MCF 10A (cell line): ENCODE measurements at regions not wholly inside any gene's neighbourhood (a gene's known extent, or its start where the extent isn't known, plus 50 kb on each side); places are given as distances from the start of the nearest gene placed in this dataset.

Experiments
- BruUV-seq: library from RNA; stranded (reverse); fragments of 400-500 nt; replicated peaks from 2 replicates; lab custom pipeline; 2021; lab: Mats Ljungman, UMichigan
- CTCF ChIA-PET: fragments of 300-600 bp; sonication (Branson Sonifier 250); formaldehyde crosslinking; extraction: SDS; loops from one replicate; lab custom pipeline; 2021; ENCODE audit warnings: antibody characterized with exemption, inconsistent platforms; lab: Yijun Ruan, JAX
- POLR2A ChIA-PET: fragments of 300-600, 350-650 bp; sonication (Branson Sonifier 250); formaldehyde crosslinking; extraction: SDS; loops from one replicate; lab custom pipeline; 2020; ENCODE audit warnings: antibody characterized with exemption, inconsistent platforms; lab: Yijun Ruan, JAX
- DNase-seq: peaks from one replicate; pipeline ENCODE4 v3.0.0-alpha.2; 2018; ENCODE audit not compliant: unreplicated experiment
- H3K27ac Mint-ChIP-seq: one replicate; pipeline ENCODE4 v1.8.0; 2022; ENCODE audit warnings: mild to moderate bottlenecking, low read depth, mixed read lengths; ENCODE audit not compliant: unreplicated experiment
- H3K27me3 Mint-ChIP-seq: one replicate; pipeline ENCODE4 v1.8.0; 2022; ENCODE audit warnings: mixed read lengths; ENCODE audit not compliant: insufficient read depth, unreplicated experiment
- H3K36me3 Mint-ChIP-seq: one replicate; pipeline ENCODE4 v1.8.0; 2022; ENCODE audit warnings: mild to moderate bottlenecking, moderate library complexity, mixed read lengths; ENCODE audit not compliant: insufficient read depth, unreplicated experiment
- H3K4me1 Mint-ChIP-seq: one replicate; pipeline ENCODE4 v1.8.0; 2022; ENCODE audit warnings: mixed read lengths; ENCODE audit not compliant: insufficient read depth, unreplicated experiment
- H3K4me3 Mint-ChIP-seq: one replicate; pipeline ENCODE4 v1.8.0; 2022; ENCODE audit warnings: mild to moderate bottlenecking, moderate library complexity, mixed read lengths; ENCODE audit not compliant: unreplicated experiment
- H3K9me3 Mint-ChIP-seq: one replicate; pipeline ENCODE4 v1.8.0; 2022; ENCODE audit warnings: mixed read lengths; ENCODE audit not compliant: unreplicated experiment
- CTCF ChIP-seq: fragments of 200-600 bp; IDR thresholded peaks from one replicate; pipeline ENCODE4 v1.8.0; 2022; ENCODE audit warnings: antibody characterized with exemption, mild to moderate bottlenecking; ENCODE audit not compliant: unreplicated experiment
- intact Hi-C: fragments of 100-400 bp; cut with micrococcal nuclease; formaldehyde crosslinking; loops from 2 replicates; pipeline ENCODE4 v1.14.1; 2022

DNA sequence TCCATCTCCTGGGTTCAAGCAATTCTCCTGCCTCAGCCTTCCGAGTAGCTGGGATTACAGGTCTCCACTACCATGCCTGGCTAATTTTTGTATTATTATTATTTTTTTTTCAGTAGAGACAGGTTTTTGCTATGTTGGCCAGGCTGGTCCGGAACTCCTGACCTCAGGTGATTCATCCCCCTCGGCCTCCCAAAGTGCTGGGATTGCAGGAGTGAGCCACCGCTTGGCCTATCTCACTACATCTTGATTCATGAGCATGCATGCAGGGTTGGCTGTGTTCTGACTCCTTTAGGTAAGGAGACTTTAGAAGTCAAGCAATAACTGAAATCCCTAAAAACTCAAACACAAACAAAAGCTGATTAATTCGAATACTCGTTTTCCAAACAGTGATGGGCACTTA, 80.9 kb downstream of the GJA1 start:
- H3K4me3 Mint-ChIP-seq: no peak overlapping the region
- intact Hi-C loops: no loop called here
- ChIA-PET POLR2A (interaction anchor here (1.5 kb wide), 1 partner anchor 264 kb away, joined by 3 read pairs; no protein-coding TSS in a partner anchor), CTCF (interaction anchor here (0.7 to 1.1 kb wide), 2 partner anchors 18 to 788 kb away, joined by 3 read pairs; no protein-coding TSS in a partner anchor)
- DNase-seq: no peak
- no TSS peak for BruUV-seq
- no peak overlapping the region for H3K27ac Mint-ChIP-seq
- TF ChIP-seq CTCF: no peak
- H3K9me3 Mint-ChIP-seq: no peaks in the 10 kb centered on the region
- H3K4me1 Mint-ChIP-seq: no peaks in the 10 kb centered on the region
- H3K36me3 Mint-ChIP-seq: no peaks in the 10 kb centered on the region
- no peaks in the 10 kb centered on the region for H3K27me3 Mint-ChIP-seq

DNA sequence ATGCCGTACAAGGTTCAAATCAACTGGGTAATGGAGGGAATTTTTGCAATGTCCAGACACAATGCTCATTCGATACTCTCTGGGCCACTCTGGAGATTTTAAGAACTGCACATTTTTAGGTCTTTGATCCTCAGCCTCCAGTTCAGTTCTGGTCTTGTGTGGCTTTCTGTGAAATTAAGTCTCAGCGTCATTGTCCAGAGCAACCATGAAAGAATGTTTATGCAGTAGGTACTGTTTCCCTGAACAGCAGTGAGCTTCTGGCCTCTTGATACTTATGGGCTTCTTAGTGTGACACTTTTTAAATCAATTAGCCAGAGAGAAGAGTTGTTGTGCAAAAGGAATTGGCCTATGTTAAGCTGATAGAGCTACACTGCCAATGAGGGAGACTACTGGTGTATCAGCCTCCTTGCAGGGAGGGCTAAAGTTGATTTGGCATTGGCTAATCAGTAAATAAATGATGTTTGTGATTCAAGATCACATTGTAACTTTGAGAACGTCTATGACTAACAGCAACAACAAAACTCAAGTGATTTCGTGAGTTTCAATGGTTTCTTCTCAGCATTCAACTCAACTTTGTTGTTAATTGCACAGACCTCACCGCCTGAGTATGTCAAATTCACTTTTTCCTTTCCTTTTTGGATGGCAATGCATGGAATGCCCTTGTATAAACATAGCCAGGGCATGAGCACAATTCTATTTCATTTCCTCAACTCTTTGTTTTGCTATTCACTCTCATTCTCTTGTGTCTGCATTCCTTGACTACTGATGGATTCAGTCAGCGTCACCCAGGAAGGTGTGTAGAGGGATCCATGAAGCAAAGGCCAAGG, 85.1 kb downstream of the GJA1 start:
- no peak overlapping the region for H3K27ac Mint-ChIP-seq
- intact Hi-C loops: no loop called here
- BruUV-seq: no TSS peak
- no peak for TF ChIP-seq CTCF
- POLR2A ChIA-PET: no interaction called here
- CTCF ChIA-PET: interaction anchor here (1.0 kb wide), 1 partner anchor 14 kb away, joined by 3 read pairs; no protein-coding TSS in a partner anchor
- no peak overlapping the region for H3K4me3 Mint-ChIP-seq
- no peaks in the 10 kb centered on the region for H3K9me3 Mint-ChIP-seq
- H3K27me3 Mint-ChIP-seq: no peaks in the 10 kb centered on the region
- H3K36me3 Mint-ChIP-seq: no peaks in the 10 kb centered on the region
- H3K4me1 Mint-ChIP-seq: no peaks in the 10 kb centered on the region
- DNase-seq: no peak

DNA sequence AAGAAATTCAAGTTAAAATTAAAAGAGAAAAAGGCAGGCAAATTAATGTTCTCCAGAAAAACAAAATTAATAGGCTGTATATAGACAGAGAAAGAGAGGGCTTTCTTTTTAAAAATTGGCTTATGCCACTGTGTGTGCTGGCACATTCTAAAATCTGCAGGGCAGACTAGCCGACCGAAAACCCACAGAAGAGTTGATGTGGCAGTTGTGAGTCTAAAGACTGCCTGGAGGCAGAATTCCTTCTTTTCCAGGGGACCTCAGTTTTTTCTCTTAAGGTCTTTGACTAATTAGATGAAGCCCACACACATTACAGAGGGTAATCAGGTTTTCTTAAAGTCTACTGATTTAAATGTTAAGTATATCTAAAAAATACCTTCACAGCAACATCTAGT, 85.7 kb downstream of the GJA1 start:
- no peaks in the 10 kb centered on the region for H3K36me3 Mint-ChIP-seq
- no peaks in the 10 kb centered on the region for H3K4me1 Mint-ChIP-seq
- no peak overlapping the region for H3K27ac Mint-ChIP-seq
- no peaks in the 10 kb centered on the region for H3K9me3 Mint-ChIP-seq
- no TSS peak for BruUV-seq
- intact Hi-C loops: no loop called here
- DNase-seq: no peak
- no peaks in the 10 kb centered on the region for H3K27me3 Mint-ChIP-seq
- ChIA-PET CTCF (interaction anchor here (1.0 kb wide), 1 partner anchor 14 kb away, joined by 3 read pairs; no protein-coding TSS in a partner anchor), POLR2A (interaction anchor here (1.7 kb wide), 1 partner anchor 11 kb away, joined by 12 read pairs; no protein-coding TSS in a partner anchor)
- no peak overlapping the region for H3K4me3 Mint-ChIP-seq
- TF ChIP-seq CTCF: no peak

DNA sequence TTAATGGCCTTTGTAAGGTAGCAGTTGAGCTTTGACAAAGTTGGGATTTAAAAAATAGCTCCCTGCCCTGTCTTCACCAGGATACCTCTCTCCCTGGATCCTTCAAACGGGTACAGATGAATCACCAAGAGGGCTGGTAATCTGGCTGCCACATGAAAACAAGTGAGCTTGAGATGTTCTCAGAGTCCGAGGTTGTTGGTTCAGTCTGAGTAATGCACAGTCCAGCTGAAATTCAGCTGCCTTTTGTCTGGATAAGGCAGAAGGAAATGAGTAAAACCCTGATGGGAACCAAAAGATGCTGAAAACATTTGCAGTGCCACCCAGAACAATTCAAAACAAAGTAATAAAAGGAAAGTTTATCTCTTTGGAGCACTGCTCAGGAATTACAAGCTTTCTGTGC, 86.8 kb downstream of the GJA1 start:
- H3K27me3 Mint-ChIP-seq: no peaks in the 10 kb centered on the region
- no peaks in the 10 kb centered on the region for H3K36me3 Mint-ChIP-seq
- intact Hi-C loops: no loop called here
- no peak overlapping the region for H3K27ac Mint-ChIP-seq
- H3K4me1 Mint-ChIP-seq: no peaks in the 10 kb centered on the region
- BruUV-seq: no TSS peak
- peak; percentile 65 for DNase-seq
- no peak overlapping the region for H3K4me3 Mint-ChIP-seq
- CTCF ChIA-PET: interaction anchor here (1.0 to 1.3 kb wide), 3 partner anchors 10 to 21 kb away, joined by 3 to 4 read pairs (median 3); no protein-coding TSS in a partner anchor
- TF ChIP-seq CTCF: no peak
- H3K9me3 Mint-ChIP-seq: no peaks in the 10 kb centered on the region
- POLR2A ChIA-PET: interaction anchor here (0.5 to 1.7 kb wide), 7 partner anchors 10 to 454 kb away, joined by 3 to 12 read pairs (median 3); no protein-coding TSS in a partner anchor
